HG02588 (cell line): ENCODE measurements at regions not wholly inside any gene's neighbourhood (a gene's known extent, or its start where the extent isn't known, plus 50 kb on each side); places are given as distances from the start of the nearest gene placed in this dataset.
"Not testable (repeated sequence)": the region's sequence is repeated elsewhere in the genome, so short reads cannot be mapped to it uniquely, and the experiment has no call there.

ENCODE experiments used
- ATAC-seq: cut with Tn5 transposase; IDR thresholded peaks from one replicate; pipeline ENCODE4 v1.9.1; 2021; ENCODE audit warnings: mild to moderate bottlenecking, moderate library complexity; ENCODE audit not compliant: unreplicated experiment

DNA sequence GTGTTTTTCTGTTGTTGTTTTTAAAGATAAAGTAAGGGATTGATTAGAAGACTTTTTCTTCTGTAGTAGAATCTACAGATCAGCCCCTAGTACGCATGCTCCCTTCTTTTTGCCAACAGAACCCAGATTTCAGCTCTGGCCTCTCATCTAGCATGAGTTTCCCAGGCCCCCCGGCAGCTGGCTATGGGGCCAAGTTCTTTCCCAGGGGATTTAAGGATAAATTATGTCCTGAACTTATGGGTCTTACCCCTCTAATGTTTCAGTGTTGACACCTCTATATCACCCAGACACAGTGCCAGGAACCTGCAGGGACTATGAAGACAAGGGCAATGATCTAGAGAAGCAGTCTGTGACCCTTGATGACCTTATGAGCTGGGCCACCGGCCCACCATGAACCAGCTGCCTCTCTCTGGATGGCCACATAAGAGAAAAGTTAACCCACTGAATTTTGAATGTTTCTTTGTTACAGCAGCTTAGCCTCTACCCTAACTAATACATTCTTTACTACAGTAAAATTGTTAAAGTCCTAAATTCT, 150.5 kb downstream of the UNC5CL start:
- no peak for ATAC-seq

DNA sequence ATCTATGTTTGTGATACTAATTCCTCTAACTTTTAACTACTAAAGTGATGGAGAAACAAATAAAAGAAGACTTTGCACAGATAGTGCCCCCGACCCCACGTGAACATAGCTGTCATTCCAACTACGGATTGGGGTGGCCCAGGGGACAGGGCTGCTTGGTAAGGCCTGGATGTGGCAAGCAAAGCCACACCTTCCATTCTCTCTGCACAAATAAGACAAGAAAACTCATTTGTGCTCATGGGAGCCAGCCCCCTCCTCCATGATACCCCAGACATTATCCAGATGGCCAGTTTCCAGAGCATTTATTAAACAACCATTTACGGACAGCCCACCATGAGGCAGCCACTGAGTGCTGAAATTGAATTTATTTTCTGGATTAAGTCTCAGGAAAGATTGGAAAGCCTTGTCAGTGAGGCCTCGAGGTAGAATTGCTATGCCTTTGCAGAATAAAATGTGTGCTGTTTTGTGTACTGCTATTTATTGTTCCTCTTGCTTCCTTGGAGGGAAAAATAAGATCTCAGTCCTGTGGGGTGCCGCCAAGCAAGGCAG, 151.2 kb downstream of the UNC5CL start:
- ATAC-seq, result no peak

DNA sequence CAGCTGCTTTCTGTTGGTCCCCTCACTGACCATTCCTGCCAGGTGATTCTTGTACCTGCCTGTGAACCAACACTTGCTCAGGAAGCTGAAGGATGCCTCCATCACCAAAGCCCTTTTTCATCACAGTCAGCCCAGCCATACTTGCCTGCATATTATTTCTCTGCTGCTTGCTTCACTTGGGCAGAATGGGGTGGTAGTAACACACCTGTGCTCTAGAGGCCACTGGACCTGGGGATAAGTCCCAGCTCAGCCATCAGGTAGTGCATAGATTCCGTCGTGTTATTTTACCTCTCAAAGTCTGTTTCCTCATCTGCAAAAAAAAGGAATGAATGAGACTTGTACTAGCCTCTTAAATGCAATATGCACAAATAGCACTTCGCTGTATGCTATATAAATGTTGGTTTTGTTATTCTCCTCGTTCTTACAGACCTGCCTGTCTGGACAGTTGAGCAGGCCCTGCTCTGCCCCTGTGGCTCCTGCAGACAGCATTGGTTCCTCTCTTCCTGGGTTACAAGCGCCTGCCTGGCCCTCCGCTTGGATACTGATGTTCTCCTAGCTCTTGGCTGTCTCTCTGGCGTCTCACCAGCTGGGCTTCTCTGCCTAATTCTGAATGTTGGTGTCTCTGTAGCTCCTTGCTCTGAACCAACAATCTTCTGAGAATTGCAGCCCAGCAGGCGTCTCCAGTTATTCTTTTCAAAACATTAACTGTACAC, 151.8 kb downstream of the UNC5CL start:
- no peak for ATAC-seq

DNA sequence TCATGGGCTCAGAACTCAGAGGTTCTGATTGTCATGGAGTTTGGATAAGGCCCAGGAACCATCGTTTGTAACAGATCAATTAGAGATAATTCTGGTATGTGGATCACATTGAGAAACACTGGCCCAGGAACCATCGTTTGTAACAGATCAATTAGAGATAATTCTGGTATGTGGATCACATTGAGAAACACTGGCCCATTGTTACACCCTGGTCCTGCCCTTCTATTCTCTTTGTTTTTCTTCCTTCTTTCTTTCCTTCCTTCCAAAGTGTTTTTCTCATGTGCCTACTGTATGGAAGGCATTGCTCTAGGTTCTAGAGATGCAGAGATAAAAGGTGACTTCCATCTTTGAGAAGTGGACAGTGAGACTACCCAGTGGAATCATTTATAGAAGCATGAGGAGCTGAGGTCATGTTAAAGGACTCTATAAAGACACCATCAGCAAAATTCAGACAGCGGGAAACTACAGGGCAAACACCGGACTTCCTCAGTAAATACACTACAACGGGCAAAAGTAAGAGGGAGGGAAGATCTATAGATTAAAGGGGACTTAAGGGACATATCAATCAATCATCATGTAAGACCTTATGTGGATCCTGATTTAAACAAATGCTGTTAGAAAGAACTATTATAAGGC, 153.8 kb downstream of the UNC5CL start:
- no peak for ATAC-seq

DNA sequence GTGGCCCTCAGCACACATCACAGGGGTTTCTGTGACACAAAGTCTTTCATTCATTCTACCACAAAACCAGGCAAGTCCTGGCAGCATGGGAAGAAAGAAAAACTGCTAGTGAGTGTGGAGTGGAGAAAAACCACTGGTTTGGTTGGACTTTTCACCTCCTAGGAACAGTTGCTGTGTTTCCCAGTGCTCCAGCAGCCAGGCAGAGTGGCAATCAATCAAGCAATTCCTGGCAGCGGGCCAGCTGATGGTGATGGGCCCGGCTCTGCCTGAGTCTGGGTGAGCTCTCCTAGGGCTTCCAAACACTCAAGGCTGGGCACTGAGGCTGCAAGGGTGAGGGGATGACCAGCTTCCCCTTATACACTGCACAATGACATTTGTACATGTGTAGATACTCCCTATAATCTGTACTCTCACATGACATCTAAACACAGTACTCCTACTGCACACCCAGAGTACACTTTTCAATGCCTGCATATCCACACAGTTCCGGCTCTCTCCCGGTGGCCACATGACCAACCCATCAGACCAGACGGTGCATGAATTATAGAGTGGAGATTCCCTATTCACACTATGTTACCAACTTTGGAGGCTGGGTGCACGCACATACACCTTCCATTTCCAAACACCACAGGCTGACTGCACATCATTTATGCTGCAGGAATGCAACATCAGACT, 156.6 kb downstream of the UNC5CL start:
- ATAC-seq, result no peak

DNA sequence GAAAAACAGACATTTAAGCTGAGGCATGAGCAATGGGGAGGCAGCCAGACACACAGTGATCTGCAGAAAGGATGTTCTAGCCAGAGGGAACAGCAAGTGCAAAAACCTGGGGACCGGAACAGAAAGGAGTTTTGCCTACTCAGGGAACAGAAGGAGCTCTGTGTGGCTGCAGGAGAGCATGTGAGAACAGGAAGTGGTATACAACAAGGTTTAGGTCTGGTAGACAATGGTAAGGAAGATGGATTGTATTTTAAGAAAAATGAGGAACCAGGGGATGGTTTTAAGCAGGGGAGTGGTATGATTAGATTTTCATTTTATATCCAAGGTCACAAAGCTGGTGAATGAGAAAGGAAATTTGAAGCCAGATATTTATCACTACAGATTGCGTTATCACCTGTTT, 157.5 kb downstream of the UNC5CL start:
- ATAC-seq, result no peak

DNA sequence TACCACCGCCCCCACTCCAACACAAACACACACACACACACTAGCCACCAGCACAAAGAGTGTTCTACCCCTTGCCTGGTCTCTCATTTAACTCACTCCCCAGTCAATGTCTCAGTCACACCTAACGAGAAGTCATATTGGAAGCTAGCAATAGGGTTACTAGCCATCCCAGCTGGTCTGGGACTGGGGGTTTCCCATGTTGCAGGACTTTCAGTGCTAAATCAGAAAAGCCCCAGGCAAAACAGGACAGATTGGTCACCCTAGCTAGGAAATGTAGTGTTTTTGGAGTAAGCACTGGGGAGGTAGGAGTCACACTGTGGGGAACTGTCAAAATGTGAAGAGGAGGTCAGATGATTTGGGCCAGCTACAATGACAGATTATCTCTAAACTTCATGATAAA, 158.1 kb downstream of the UNC5CL start:
- ATAC-seq, result no peak

DNA sequence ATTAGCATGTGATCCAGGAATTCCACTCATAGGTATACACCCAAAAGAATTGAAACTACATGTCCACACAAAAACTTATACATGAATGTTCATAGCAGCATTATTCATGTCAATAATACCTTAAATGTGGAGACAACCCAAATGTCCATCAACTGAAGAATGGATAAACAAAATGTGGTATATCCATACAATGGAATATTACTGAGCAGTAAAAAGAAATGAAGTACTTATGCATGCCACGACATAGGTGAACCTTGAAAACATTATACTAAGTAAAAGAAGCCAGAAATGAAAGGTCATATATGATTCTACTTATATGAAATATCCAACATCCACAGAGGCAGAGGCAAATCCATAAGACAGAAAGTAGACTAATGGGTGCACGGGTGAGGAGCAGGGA, 159.9 kb downstream of the UNC5CL start:
- no peak for ATAC-seq

DNA sequence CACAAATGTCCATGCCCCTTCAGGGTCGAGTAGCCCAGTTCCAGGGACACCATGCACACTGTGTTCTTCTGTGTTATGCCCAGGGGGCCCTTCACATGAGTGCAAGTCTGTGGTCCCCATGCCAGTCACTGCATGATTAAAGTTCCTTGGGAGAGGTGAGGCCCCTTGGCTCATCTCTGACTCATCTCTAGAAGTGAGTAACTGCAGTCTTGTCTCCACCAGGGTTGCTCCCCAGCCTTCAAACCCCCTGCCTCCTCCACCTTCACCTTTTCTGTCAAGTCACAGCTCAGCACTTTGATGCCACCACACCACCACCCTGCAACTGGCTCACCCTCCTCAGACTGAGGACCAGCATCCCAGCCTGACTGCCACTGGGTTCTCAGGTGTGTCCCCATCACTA, 161.7 kb downstream of the UNC5CL start:
- ATAC-seq, result no peak

DNA sequence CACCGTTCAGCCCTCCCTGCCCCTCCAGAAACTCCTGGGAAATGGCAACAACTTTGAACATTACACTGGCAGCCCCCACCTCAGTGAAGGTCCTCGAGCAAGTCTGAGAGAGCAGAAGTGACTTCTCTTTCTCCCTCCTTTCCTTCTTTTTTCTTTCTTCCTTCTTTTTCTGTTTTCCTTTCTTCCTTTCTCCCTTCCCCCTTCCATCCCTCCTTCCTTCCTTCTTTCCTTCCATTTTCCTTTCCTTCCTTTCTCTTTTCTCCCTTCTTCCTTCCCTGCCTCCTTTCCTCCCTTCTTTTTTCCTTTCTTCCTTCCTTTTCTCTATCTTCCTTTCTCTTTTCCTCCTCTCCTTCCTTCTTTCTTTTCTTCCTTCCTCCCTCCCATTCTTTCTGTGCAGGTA, 162.7 kb downstream of the UNC5CL start:
- no peak for ATAC-seq

DNA sequence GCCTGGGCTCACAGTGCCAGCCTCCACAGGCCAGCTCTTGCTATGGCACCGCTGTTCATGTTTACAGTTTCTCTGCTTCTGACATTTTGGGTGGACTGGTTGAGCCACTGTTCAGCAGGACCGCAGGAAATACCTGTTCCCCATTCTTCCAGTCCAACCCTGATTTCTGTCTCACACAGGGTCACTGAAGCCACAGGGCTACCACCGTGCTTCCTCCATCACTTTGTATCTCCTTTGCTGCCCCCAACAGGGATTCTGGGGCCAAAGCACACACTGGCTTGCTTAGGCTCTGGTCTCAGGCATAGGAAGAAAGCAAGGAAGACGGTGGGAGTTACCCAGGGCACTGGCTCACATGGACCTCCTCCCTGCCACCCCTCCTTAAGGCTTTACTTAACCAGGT, 164.5 kb downstream of the UNC5CL start:
- ATAC-seq, result no peak

DNA sequence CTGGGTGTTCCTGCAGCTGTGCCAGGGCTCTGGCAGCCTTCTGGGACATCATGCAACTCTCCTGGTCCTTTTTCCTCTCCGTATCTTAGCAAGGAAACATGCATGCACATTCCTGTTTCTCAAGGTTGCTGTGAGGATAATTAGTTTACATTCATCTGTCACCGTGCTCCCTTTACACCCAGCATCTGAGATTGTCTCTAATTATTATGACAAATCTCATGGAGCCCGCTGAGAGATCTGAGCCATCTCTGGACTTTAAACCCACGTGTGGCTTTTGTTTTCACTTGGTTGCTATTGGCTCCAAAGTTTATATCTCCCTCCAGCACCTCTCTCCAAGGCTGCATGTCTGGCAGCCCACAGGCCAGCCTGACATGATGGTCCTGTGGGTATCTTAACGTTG, 167.6 kb downstream of the UNC5CL start:
- ATAC-seq, result no peak

DNA sequence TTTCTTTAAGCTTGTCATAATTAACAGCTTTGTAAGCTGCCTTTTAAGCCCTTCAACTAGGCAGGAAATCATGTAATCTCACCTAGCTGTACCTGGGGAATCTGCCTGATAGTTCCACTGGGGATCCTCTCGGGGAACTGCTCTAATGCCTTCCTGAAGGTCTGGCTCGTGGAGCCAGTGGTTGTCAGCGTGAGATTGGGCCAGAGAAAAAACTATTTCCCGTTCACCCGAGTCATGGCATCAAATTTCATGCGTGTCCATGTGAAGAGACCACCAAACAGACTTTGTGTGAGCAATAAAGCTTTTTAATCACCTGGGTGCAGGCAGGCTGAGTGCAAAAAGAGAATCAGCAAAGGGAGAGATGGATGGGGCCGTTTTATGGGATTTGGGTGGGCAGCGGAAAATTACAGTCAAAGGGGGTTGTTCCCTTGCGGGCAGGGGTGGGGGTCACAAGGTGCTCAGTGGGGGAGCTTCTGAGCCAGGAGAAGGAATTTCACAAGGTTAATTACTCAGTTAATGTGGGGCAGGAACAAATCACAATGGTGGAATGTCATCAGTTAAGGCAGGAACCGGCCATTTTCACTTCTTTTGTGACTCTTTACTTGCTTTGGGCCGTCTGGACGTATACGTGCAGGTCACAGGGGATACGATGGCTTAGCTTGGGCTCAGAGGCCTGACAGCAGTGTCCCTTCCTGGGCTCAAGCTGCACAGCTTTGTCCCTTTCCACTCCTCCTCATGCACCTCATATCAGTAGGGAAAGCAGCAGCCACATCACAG, 170.7 kb downstream of the UNC5CL start:
- not testable (repeated sequence) for ATAC-seq

DNA sequence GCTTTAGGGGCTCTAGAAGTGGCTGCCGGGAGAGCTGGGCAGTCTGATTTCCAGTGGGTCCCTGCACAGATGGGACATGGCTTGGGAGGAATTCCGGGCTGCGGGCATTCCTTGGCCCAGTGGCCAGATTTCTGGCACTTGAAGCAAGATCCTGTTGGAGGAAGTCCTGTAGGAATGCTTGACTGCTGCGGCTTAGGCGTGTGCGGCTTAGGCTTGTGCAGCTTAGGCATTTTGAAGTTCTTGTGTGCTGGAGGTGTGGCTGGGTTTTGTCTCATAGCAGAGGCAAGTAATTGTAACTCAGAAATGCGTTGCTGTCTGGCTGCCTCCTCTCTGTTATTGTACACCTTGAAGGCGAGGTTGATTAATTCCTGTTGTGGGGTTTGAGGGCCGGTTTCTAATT, 171.5 kb downstream of the UNC5CL start:
- not testable (repeated sequence) for ATAC-seq

DNA sequence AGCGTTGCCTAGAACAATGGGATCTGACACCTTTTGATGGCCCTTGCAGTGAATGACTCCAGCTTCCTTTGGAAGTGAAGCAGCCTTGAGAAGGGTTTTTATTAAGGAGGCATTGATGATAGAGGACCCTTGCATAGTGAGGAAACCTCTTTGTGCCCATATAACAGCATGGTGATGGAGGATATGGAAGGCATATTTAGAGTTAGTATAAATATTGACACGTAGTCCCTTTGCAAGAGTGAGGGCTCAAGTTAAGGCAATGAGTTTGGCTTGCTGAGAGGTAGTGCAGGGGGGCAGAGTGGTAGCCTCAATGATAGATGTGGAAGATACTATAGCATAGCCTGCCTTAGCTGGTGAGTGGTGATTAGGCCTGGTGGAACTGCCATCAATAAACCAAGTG, 173.8 kb downstream of the UNC5CL start:
- not testable (repeated sequence) for ATAC-seq

DNA sequence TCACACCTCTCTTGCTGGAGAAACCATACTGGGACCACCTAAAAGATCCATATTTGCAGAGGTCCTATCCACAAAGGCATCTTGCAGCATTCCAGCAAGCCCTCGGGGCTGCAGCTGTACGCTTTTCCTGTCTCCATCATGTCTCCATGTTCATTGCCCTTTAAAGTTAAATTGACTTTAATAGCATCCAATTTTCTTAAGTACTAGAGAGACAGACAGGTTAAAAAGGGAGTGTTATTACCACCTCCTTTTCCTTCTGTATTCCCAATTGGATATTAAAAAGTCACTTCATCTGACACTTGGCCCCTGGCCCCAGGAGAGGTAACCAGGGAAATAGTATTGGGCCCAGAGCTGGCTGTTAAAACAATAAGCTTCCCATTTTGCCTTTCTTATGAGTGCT, 178.6 kb downstream of the UNC5CL start:
- ATAC-seq, result no peak

DNA sequence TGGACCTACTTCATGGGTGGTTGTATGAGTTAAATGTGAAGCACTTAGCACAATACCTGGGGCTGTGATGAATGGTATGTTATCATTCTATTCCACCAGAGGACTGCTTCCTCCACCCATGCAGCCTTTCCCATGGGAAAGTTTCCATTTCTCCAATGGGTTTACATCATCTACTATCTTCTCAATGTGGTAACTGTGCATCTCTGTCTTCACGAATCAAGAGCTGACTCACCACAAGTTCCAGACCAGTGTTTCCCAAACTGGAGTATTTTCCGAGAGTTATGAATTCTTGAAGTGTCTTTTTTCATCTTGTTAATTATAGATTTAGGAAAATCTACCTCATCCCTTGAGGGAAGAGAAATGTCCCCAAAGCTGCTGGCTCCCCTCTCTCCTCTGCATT, 182.8 kb downstream of the UNC5CL start:
- no peak for ATAC-seq

DNA sequence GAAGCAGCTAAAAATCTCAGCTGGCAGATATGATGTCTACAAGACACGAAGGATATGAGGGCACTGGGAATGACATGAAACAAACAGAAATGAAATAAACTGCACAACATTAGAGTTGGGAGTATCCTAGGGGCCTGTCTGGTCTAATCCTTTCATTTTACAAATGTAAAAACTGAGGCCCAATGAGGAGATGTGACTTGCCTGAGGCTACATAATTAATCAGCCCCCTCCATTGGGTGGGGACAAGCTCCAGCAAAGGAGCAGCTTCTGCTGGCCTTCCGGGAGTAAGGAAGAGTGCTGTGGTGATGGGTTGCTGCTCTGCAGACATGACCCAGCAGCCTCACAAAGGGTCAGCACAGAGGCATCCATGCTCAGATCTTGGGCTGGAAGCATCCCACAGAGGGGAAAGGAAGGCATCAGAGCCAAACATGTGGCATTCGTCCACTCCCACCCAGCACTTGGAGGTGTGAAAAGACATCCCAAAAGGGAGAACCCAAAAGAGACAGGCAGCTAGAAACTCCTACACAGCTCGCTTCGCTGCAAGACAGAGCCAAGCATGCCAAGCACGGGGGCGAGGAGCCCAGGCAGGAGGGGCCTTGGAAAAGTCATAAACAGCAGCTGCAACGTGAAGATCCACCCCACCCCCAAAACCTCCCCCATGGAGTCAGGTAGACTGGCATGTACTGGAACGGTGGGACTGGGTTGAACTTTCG, 183.7 kb downstream of the UNC5CL start:
- no peak for ATAC-seq

DNA sequence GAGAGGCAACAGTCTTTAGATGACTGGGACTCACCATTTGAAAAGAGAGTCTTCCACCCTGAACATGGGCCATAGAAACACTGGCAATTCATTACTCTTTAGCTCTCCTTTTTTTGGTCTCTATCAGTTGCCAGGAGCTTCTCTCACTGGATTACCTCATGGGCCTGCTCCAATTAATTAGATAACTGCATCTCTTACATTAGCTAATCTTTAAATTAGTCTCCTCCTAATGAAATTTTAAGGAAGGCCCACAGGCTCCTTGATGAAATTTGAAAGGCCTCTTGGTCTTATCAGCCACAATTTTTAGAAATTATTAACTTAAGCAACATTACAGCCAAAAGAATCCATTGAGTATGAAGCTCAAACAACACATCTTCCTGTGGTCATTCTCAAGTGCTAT, 184.4 kb downstream of the UNC5CL start:
- ATAC-seq, result no peak

DNA sequence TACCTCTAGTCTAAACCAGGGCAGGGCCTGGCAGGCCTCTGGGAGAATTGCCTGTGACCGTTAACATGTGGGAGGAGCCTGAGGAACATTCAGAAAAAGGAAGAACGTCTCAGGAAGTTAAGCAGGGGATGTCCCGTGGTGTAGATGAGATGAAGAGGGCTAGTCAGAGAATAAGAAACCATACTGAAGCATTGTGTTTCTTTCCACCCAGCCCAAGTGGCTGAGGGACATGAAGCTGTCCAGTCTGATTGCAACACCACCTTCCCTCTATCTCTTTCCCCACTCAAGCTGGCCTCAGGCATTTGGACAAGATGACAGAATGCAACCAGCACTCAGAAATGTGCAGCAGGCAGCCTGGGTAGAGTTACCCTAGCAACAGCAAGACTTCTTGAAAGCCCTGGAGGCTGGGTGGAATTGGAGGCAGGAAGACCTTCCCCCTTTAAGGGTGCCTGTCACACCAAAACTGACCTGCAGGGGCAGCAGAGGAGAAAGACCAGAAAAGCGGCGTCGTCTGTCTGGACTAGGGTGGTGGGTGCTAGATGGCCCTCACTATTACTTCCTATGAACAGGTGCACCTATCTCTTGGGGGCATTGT, 186.1 kb downstream of the UNC5CL start:
- ATAC-seq, result no peak
